SJCRH30 (cell line): ENCODE measurements at regions not wholly inside any gene's neighbourhood (a gene's known extent, or its start where the extent isn't known, plus 50 kb on each side); places are given as distances from the start of the nearest gene placed in this dataset.

Experiments
- DNase-seq, 2 experiments: peaks; one replicate each; pipeline ENCODE4 v3.0.0-alpha.2; 2015 to 2020
- H3K27ac ChIP-seq: fragments of 250-450 bp; sonication (Bioruptor Pico); 2 replicates; pipeline ENCODE4 v1.5.1; 2020; ENCODE audit warnings: mild to moderate bottlenecking, moderate library complexity
- H3K27me3 ChIP-seq: fragments of 250-450 bp; sonication (Bioruptor Pico); 2 replicates; pipeline ENCODE4 v1.5.1; 2020; ENCODE audit warnings: mild to moderate bottlenecking, moderate library complexity
- H3K36me3 ChIP-seq: fragments of 250-450 bp; sonication (Bioruptor Pico); 2 replicates; pipeline ENCODE4 v1.5.1; 2020; ENCODE audit warnings: mild to moderate bottlenecking, moderate library complexity
- H3K4me1 ChIP-seq: fragments of 250-450 bp; sonication (Bioruptor Pico); 2 replicates; pipeline ENCODE4 v1.5.1; 2020; ENCODE audit warnings: mild to moderate bottlenecking, moderate library complexity
- H3K4me3 ChIP-seq: fragments of 250-450 bp; sonication (Bioruptor Pico); 2 replicates; pipeline ENCODE4 v1.5.1; 2020; ENCODE audit warnings: mild to moderate bottlenecking, moderate library complexity
- H3K9me3 ChIP-seq: fragments of 250-450 bp; sonication (Bioruptor Pico); replicated peaks from 2 replicates; pipeline ENCODE4 v1.5.1; 2020; ENCODE audit warnings: mild to moderate bottlenecking, moderate library complexity

GRCh38 chr7:17532861-17533404 is 234.5 kb downstream of the AHR start:
- Histone ChIP-seq H3K27ac (no peak overlapping the region), H3K36me3 (no peaks in the 10 kb centered on the region), H3K4me1 (no peaks in the 10 kb centered on the region), H3K4me3 (no peak overlapping the region), H3K27me3 (no peaks in the 10 kb centered on the region), H3K9me3 (no peaks in the 10 kb centered on the region)
- no peak for DNase-seq

- no peaks in the 10 kb centered on the region for H3K27me3 ChIP-seq
- no peak overlapping the region for H3K27ac ChIP-seq
- H3K4me1 ChIP-seq = no peaks in the 10 kb centered on the region
- H3K4me3 ChIP-seq = no peak overlapping the region
- no peaks in the 10 kb centered on the region for H3K9me3 ChIP-seq
- no peak for DNase-seq
- no peaks in the 10 kb centered on the region for H3K36me3 ChIP-seq
Observed at GRCh38 chr7:17534348-17534747, 235.9 kb downstream of the AHR start.

- Histone ChIP-seq H3K27ac (no peak overlapping the region), H3K27me3 (no peaks in the 10 kb centered on the region), H3K4me1 (no peaks in the 10 kb centered on the region), H3K36me3 (no peaks in the 10 kb centered on the region), H3K9me3 (no peaks in the 10 kb centered on the region), H3K4me3 (no peak overlapping the region)
- no peak for DNase-seq
Observed at GRCh38 chr7:17535776-17536175, 237.3 kb downstream of the AHR start.

GRCh38 chr7:17544401-17544800 is 245.9 kb downstream of the AHR start:
- Histone ChIP-seq H3K36me3 (no peaks in the 10 kb centered on the region), H3K4me1 (no peaks in the 10 kb centered on the region), H3K4me3 (no peak overlapping the region), H3K27me3 (no peaks in the 10 kb centered on the region), H3K9me3 (no peaks in the 10 kb centered on the region), H3K27ac (no peak overlapping the region)
- DNase-seq = no peak

- DNase-seq = no peak
- no peak overlapping the region for H3K4me3 ChIP-seq
- H3K27me3 ChIP-seq = no peaks in the 10 kb centered on the region
- no peaks in the 10 kb centered on the region for H3K36me3 ChIP-seq
- H3K9me3 ChIP-seq = no peaks in the 10 kb centered on the region
- no peak overlapping the region for H3K27ac ChIP-seq
- no peaks in the 10 kb centered on the region for H3K4me1 ChIP-seq
Observed at GRCh38 chr7:17545348-17545747, 246.9 kb downstream of the AHR start.

- Histone ChIP-seq H3K9me3 (no peaks in the 10 kb centered on the region), H3K4me1 (no peaks in the 10 kb centered on the region), H3K36me3 (no peaks in the 10 kb centered on the region), H3K27me3 (no peaks in the 10 kb centered on the region), H3K4me3 (no peak overlapping the region), H3K27ac (no peak overlapping the region)
- no peak for DNase-seq
Observed at GRCh38 chr7:17546189-17546588, 247.7 kb downstream of the AHR start.

GRCh38 chr7:17546592-17546991 is 248.1 kb downstream of the AHR start:
- Histone ChIP-seq H3K4me1 (no peaks in the 10 kb centered on the region), H3K4me3 (no peak overlapping the region), H3K27me3 (no peaks in the 10 kb centered on the region), H3K36me3 (no peaks in the 10 kb centered on the region), H3K27ac (no peak overlapping the region), H3K9me3 (no peaks in the 10 kb centered on the region)
- DNase-seq = no peak

GRCh38 chr7:17548014-17548653 is 249.7 kb downstream of the AHR start:
- H3K27me3 ChIP-seq = no peaks in the 10 kb centered on the region
- H3K27ac ChIP-seq = no peak overlapping the region
- no peak for DNase-seq
- H3K4me3 ChIP-seq = no peak overlapping the region
- H3K9me3 ChIP-seq = no peaks in the 10 kb centered on the region
- H3K36me3 ChIP-seq = no peaks in the 10 kb centered on the region
- H3K4me1 ChIP-seq = no peaks in the 10 kb centered on the region

GRCh38 chr7:17549406-17549805 is 251.0 kb downstream of the AHR start:
- Histone ChIP-seq H3K36me3 (no peaks in the 10 kb centered on the region), H3K9me3 (no peaks in the 10 kb centered on the region), H3K4me1 (no peaks in the 10 kb centered on the region), H3K27me3 (no peaks in the 10 kb centered on the region), H3K27ac (no peak overlapping the region), H3K4me3 (no peak overlapping the region)
- no peak for DNase-seq

GRCh38 chr7:17552373-17552772 is 253.9 kb downstream of the AHR start:
- Histone ChIP-seq H3K27ac (no peak overlapping the region), H3K9me3 (no peaks in the 10 kb centered on the region), H3K36me3 (no peaks in the 10 kb centered on the region), H3K4me3 (no peak overlapping the region), H3K27me3 (no peaks in the 10 kb centered on the region), H3K4me1 (no peaks in the 10 kb centered on the region)
- DNase-seq = no peak

- Histone ChIP-seq H3K27ac (no peak overlapping the region), H3K9me3 (no peaks in the 10 kb centered on the region), H3K4me3 (no peak overlapping the region), H3K36me3 (no peaks in the 10 kb centered on the region), H3K27me3 (no peaks in the 10 kb centered on the region), H3K4me1 (no peaks in the 10 kb centered on the region)
- DNase-seq = no peak
Observed at GRCh38 chr7:17552952-17553351, 254.5 kb downstream of the AHR start.

- Histone ChIP-seq H3K36me3 (no peaks in the 10 kb centered on the region), H3K4me3 (no peak overlapping the region), H3K27ac (no peak overlapping the region), H3K4me1 (no peaks in the 10 kb centered on the region), H3K27me3 (no peaks in the 10 kb centered on the region), H3K9me3 (no peaks in the 10 kb centered on the region)
- DNase-seq = no peak
Observed at GRCh38 chr7:17554341-17555015, 256.0 kb downstream of the AHR start.

GRCh38 chr7:17556247-17556956 is 257.9 kb downstream of the AHR start:
- Histone ChIP-seq H3K27me3 (no peaks in the 10 kb centered on the region), H3K36me3 (no peaks in the 10 kb centered on the region), H3K27ac (no peak overlapping the region), H3K9me3 (no peaks in the 10 kb centered on the region), H3K4me1 (no peaks in the 10 kb centered on the region), H3K4me3 (no peak overlapping the region)
- DNase-seq = no peak

- no peak overlapping the region for H3K4me3 ChIP-seq
Observed at GRCh38 chr7:17557251-17557671, 258.8 kb downstream of the AHR start.

GRCh38 chr7:17558135-17558534 is 259.7 kb downstream of the AHR start:
- Histone ChIP-seq H3K4me1 (no peaks in the 10 kb centered on the region), H3K4me3 (no peak overlapping the region), H3K27me3 (no peaks in the 10 kb centered on the region), H3K27ac (no peak overlapping the region), H3K36me3 (no peaks in the 10 kb centered on the region), H3K9me3 (no peaks in the 10 kb centered on the region)
- DNase-seq = no peak

More at GRCh38 chr7:17557251-17557671, 258.8 kb downstream of the AHR start:
- Histone ChIP-seq H3K36me3 (no peaks in the 10 kb centered on the region), H3K27me3 (no peaks in the 10 kb centered on the region), H3K9me3 (no peaks in the 10 kb centered on the region), H3K27ac (no peak overlapping the region), H3K4me1 (no peaks in the 10 kb centered on the region)
- DNase-seq = no peak
